H1 (cell line): ENCODE measurements at regions not wholly inside any gene's neighbourhood (a gene's known extent, or its start where the extent isn't known, plus 50 kb on each side); places are given as distances from the start of the nearest gene placed in this dataset.

Source experiments
- ASH2L ChIP-seq: fragments of 200-600, 300-600 bp; sonication (generic); IDR thresholded peaks from one replicate; pipeline ENCODE4 v1.7.1; 2017; ENCODE audit warnings: low read length
- CHD7 ChIP-seq: fragments of 300-600 bp; sonication (generic); IDR thresholded peaks from 2 replicates; pipeline ENCODE4 v1.7.1; 2012; ENCODE audit warnings: low read length, moderate library complexity, mild to moderate bottlenecking, inconsistent platforms; ENCODE audit not compliant: insufficient replicate concordance
- GABPA ChIP-seq: IDR thresholded peaks from 2 replicates; pipeline ENCODE4 v1.6.1; 2011; ENCODE audit warnings: mild to moderate bottlenecking, low read length, moderate library complexity, borderline replicate concordance; ENCODE audit not compliant: insufficient read depth
- GTF2F1 ChIP-seq: IDR thresholded peaks from 2 replicates; pipeline ENCODE4 v1.6.1; 2012; ENCODE audit warnings: low read depth, low read length, improper control_type of control experiment, borderline replicate concordance
- HDAC6 ChIP-seq: IDR thresholded peaks from one replicate; pipeline ENCODE4 v1.7.1; 2012; ENCODE audit warnings: low read depth, mild to moderate bottlenecking, inconsistent platforms, low read length, moderate library complexity
- KDM1A ChIP-seq: fragments of 200-600, 300-600 bp; sonication (generic); IDR thresholded peaks from 2 replicates; pipeline ENCODE4 v1.7.1; 2016; ENCODE audit warnings: mild to moderate bottlenecking, low read length, borderline replicate concordance
- POLR2AphosphoS5 ChIP-seq: IDR thresholded peaks from 2 replicates; pipeline ENCODE4 v1.6.1; 2011; ENCODE audit warnings: low read depth, low read length
- TEAD4 ChIP-seq: IDR thresholded peaks from 2 replicates; pipeline ENCODE4 v1.6.1; 2012; ENCODE audit warnings: low read depth, low read length, inconsistent platforms, mixed read lengths

GRCh38 chr7:153034791-153035190 is 275.2 kb downstream of the ACTR3B start (continued):
- no peak for TF ChIP-seq CHD7
- no peak for TF ChIP-seq HDAC6
- no peak for TF ChIP-seq ASH2L
- TF ChIP-seq KDM1A: no peak
- no peak for TF ChIP-seq GABPA
- no peak for TF ChIP-seq GTF2F1
- no peak for TF ChIP-seq POLR2AphosphoS5
- TF ChIP-seq TEAD4: no peak
